NCI-H146 treated with DMSO at 0.1 percent for 48 hours (cell line): ENCODE measurements at regions not wholly inside any gene's neighbourhood (a gene's known extent, or its start where the extent isn't known, plus 50 kb on each side); places are given as distances from the start of the nearest gene placed in this dataset.

Source experiments
- DNase-seq: peaks from one replicate; lab custom pipeline; 2025; ENCODE audit not compliant: unreplicated experiment; lab: John Stamatoyannopoulos, UW

- no peak for DNase-seq
Measured at GRCh38 chr11:80214413-80214812, 773.6 kb upstream of the TENM4 start.

GRCh38 chr11:80211673-80212072 lies 770.8 kb upstream of the TENM4 start:
- no peak for DNase-seq

GRCh38 chr11:80204021-80204420 lies 763.2 kb upstream of the TENM4 start:
- no peak for DNase-seq

- DNase-seq, result no peak
Measured at GRCh38 chr11:80196932-80197554, 756.2 kb upstream of the TENM4 start.

- DNase-seq, result no peak
Measured at GRCh38 chr11:80196041-80196440, 755.2 kb upstream of the TENM4 start.

- no peak for DNase-seq
Measured at GRCh38 chr11:80194625-80195024, 753.8 kb upstream of the TENM4 start.

GRCh38 chr11:80194016-80194415 lies 753.2 kb upstream of the TENM4 start:
- DNase-seq, result no peak

GRCh38 chr11:80188076-80188627 lies 747.3 kb upstream of the TENM4 start:
- no peak for DNase-seq

- DNase-seq, result no peak
Measured at GRCh38 chr11:80186692-80187091, 745.9 kb upstream of the TENM4 start.

- DNase-seq, result no peak
Measured at GRCh38 chr11:80182901-80183300, 742.1 kb upstream of the TENM4 start.

GRCh38 chr11:80173371-80174136 lies 732.7 kb upstream of the TENM4 start:
- no peak for DNase-seq

GRCh38 chr11:80168796-80169195 lies 728.0 kb upstream of the TENM4 start:
- no peak for DNase-seq

GRCh38 chr11:80167766-80168165 lies 726.9 kb upstream of the TENM4 start:
- DNase-seq, result no peak

- DNase-seq, result no peak
Measured at GRCh38 chr11:80165744-80166143, 724.9 kb upstream of the TENM4 start.

- DNase-seq, result no peak
Measured at GRCh38 chr11:80163441-80163840, 722.6 kb upstream of the TENM4 start.

- DNase-seq, result no peak
Measured at GRCh38 chr11:80163011-80163410, 722.2 kb upstream of the TENM4 start.

GRCh38 chr11:80162387-80162786 lies 721.6 kb upstream of the TENM4 start:
- no peak for DNase-seq

GRCh38 chr11:80157447-80157846 lies 716.6 kb upstream of the TENM4 start:
- DNase-seq, result no peak

- DNase-seq, result no peak
Measured at GRCh38 chr11:80156062-80156461, 715.2 kb upstream of the TENM4 start.

GRCh38 chr11:80155412-80156017 lies 714.7 kb upstream of the TENM4 start:
- peak; percentile 9 for DNase-seq

- no peak for DNase-seq
Measured at GRCh38 chr11:80146232-80146631, 705.4 kb upstream of the TENM4 start.
